Right renal cortex interstitium (tissue), 3 donors: ENCODE measurements at regions not wholly inside any gene's neighbourhood (a gene's known extent, or its start where the extent isn't known, plus 50 kb on each side); places are given as distances from the start of the nearest gene placed in this dataset.

Source experiments
- DNase-seq, 3 donors: peaks; one replicate each; pipeline ENCODE4 v3.0.0-alpha.2; 2013; ENCODE audit warnings: low read depth in 3 of 3, low spot score in 2 of 3

- no peak for DNase-seq
Observed at GRCh38 chr10:70966646-70967553, 78.5 kb upstream of the PCBD1 start.

GRCh38 chr10:70967591-70968587, 79.5 kb upstream of the PCBD1 start:
- DNase-seq, result peak; percentile 6 to 24 (median 23)

- DNase-seq, result no peak
Observed at GRCh38 chr10:70969188-70969587, 80.8 kb upstream of the PCBD1 start.

GRCh38 chr10:70970830-70971229, 82.5 kb upstream of the PCBD1 start:
- DNase-seq, result no peak

DNA sequence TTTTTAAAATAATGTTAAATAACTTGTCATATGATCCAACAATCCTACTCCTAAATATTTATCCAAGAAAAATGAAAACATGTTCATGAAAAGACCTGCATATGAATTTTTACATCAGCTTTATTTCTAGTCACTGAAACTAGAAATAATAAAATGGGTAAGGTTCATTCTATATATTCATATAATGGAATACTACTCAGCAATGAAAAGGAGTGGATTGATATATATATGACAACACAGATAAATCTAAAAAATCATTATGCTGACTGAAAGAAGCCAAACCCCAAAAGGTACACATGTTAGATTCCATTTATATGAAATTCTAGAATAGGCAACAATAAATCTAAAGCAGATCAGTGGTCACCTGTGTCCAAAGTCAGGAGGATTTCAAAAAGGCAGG, 84.9 kb upstream of the PCBD1 start:
- DNase-seq, result no peak

DNA sequence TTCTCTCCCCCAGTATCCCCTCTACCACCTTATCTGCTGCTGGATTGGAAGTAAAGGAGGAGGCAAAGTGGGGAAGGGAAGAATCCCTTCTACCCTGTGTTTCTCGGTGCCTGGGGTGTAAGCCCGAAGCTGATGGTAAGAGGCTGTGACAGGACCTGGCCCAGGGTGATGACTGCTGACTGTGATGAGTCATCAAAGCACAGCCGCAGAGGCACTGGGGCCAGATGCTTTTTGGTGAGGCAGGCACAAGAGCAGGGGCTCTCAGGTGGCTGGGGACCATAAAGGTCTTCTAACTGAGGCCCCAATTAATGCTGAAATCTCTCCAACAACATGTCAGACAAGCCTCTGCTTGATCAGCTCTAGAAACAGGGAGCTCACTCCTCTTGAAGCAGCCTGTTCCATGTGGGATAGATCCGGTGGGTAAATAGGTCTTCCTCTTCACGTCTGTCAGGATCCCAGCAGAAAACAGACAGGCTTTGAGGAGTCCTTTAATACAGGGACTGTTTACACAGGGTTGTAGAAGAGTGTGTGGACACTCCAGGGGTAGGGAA, 86.1 kb upstream of the PCBD1 start:
- no peak for DNase-seq

- no peak for DNase-seq
Observed at GRCh38 chr10:70974920-70975319, 86.6 kb upstream of the PCBD1 start.

- no peak for DNase-seq
Observed at GRCh38 chr10:70976063-70976695, 87.8 kb upstream of the PCBD1 start.

GRCh38 chr10:70977625-70978024, 89.3 kb upstream of the PCBD1 start:
- DNase-seq, result no peak

DNA sequence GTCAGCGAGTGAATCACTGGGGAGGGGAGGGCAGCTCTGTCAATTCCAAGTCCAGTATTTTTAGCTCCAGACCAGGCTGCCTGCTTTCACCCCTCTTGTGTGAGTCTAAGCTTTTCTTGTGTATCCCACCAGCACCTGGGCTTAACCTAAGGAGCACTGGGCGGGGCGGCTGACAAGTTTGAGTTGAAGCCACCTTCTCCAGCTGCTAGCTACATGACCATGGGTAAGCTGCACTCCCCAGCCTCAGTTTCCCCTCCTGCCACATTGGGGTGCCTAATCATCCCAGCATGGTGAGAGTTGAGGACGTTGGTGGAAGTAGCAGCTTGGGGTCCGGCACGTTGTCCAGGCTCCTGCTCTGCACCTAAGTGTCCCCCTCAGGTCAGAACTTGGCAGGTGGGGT, 89.8 kb upstream of the PCBD1 start:
- DNase-seq, result no peak

DNA sequence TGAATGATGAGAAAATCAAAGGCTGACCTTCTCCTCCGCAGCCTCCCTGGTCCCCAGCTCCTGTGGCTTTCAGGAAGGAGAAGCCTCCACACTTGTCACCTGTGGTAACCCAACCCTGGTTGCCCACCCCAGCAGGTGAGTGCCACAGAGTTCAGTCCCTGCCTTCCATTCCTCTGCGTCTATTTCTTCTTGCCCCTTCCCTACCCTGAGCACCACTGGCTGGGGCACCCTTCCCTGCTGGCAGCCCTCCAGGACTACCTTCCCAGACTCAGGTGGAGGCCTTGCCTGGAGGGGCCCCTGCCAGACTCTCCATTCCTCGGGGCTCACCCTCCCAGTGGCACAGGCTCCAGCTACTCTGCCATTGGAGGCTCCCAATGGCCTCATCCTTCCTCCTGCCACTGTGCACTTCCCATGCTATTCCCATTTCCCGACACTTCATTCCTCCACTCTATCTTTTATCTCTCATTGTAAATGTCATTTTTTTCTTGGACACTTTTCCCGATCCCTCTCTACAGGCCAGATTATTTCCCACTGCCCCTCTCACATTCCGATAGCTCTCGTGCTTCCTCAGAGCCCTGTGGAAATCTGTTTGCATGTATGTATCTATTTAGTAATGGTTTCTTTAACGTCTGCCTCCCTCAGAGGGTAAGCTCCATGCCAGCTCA, 90.6 kb upstream of the PCBD1 start:
- no peak for DNase-seq

DNA sequence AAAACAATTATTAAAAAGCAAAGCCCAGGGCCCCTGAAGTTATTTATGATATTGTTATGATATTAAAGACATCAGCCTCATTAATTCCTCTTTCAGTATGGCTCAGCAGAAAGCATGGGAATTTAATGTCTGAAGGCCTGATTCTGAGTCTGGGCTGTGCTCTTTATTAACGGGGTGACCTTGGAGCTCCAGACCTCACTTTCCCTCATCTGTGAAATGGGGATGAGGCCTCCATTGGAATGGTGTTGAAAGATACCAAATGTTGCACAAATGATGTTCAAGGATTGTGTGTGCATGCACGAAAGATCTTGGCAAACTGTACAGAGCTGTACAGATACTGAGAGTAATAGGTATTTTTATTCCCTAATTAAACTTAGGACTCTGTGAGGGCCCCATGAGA, 92.3 kb upstream of the PCBD1 start:
- no peak for DNase-seq

- no peak for DNase-seq
Observed at GRCh38 chr10:70981171-70981836, 92.9 kb upstream of the PCBD1 start.

GRCh38 chr10:70981936-70982335, 93.6 kb upstream of the PCBD1 start:
- no peak for DNase-seq

- no peak for DNase-seq
Observed at GRCh38 chr10:70982443-70982842, 94.1 kb upstream of the PCBD1 start.

- DNase-seq, result no peak
Observed at GRCh38 chr10:70984986-70985722, 96.8 kb upstream of the PCBD1 start.

DNA sequence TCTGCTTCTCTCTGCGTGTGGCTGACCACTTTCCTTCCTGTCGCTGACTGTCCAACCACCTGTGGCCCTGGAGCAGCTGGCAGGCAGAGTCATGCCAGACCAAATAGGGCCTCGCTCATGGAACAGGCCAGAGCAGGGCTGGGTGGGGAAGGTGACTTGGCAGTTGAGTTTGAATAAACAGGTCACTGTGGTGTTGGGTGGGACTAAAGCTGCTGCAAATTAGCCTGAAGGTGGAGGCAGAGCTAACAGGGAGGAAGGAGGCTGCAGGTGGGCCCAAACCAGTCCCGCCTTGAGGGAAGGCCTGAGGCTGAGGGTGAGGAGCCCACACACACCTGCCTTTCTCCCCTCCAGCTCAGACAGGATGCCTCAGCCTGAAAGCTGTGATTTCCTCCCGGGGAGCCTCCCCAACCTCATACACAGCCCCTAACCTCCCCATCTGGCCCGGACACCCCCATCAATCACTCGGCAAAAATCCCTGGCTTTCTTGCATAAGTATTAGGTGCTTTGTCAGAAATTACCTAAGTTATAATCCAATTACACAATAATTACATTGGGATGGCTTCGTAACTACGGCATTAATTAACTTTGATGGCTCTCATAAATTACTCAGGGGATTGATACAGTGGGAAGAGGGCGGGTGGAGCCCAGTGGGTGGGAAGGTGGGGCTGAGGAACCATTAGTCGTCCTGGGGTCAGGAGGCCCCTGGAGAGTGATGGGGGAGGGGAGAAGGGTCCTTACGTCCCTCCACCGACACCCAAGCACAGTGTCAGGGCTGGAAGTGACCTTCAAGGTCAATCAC, 97.7 kb upstream of the PCBD1 start:
- no peak for DNase-seq

DNA sequence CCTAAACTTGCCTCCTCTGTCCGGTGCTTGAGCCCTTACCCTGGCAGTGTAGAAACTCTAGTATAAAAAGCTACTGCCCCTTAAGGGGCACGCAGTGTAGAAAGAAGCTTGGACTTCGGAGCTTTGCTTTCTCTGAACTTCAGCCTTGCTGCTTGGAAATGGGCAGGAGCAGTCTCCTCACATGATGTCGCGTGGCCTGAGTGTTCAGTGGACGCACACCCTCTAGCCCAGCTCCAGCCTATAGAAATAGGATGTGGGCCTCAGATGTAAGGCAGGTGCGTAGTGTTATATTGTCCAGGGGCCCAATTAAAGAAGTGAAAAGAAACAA, 98.2 kb upstream of the PCBD1 start:
- DNase-seq, result no peak
